Effector memory CD8-positive, alpha-beta T cell (primary cell): ENCODE measurements at regions not wholly inside any gene's neighbourhood (a gene's known extent, or its start where the extent isn't known, plus 50 kb on each side); places are given as distances from the start of the nearest gene placed in this dataset.

Source experiments
- ATAC-seq: fragments of 150-1000 bp; cut with Tn5 transposase; replicated peaks from 2 replicates; pipeline ENCODE4 v1.10.0; 2021; ENCODE audit warnings: mild to moderate bottlenecking, moderate library complexity
- DNase-seq, 3 experiments: peaks; one replicate each; pipeline ENCODE4 v3.0.0; 2021
- H3K27ac Mint-ChIP-seq, 2 donors: one replicate each; pipeline ENCODE4 v1.8.0; 2022; ENCODE audit warnings: mild to moderate bottlenecking in 2 of 2, mixed read lengths in 2 of 2, moderate library complexity in 2 of 2
- H3K27me3 Mint-ChIP-seq, 2 donors: one replicate each; pipeline ENCODE4 v1.8.0; 2022; ENCODE audit warnings: mixed read lengths in 2 of 2
- H3K36me3 Mint-ChIP-seq: one replicate; pipeline ENCODE4 v1.8.0; 2022; ENCODE audit warnings: mild to moderate bottlenecking, moderate library complexity, mixed read lengths; ENCODE audit not compliant: insufficient read depth
- H3K4me1 Mint-ChIP-seq, 2 donors: one replicate each; pipeline ENCODE4 v1.8.0; 2022; ENCODE audit warnings: low read depth in 2 of 2, mixed read lengths in 2 of 2
- H3K4me3 Mint-ChIP-seq, 2 donors: one replicate each; pipeline ENCODE4 v1.8.0; 2022; ENCODE audit warnings: mild to moderate bottlenecking in 2 of 2, mixed read lengths in 2 of 2, moderate library complexity in 2 of 2
- H3K9me3 Mint-ChIP-seq, 2 donors: one replicate each; pipeline ENCODE4 v1.8.0; 2022; ENCODE audit warnings: mixed read lengths in 2 of 2

DNA sequence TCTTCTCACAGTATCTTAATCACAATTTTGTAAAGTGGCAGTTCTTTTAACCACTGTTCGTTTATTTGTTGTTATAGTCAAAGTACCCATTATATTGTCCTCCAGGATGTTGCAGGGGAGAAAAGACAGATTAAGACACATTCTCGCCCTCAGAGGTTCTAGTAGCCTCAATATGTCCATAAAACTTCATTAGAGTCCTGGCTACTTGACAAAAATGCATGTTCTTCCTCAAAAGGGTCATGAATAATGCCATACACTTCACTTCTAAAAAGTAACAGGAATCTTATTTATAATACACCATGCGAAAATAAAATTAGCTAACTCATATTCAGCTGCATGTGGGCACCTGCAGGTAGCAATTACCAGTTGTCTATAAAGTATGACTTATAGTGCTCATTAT lies 109.3 kb upstream of the ANK3 start:
- H3K9me3 Mint-ChIP-seq: no peaks in the 10 kb centered on the region
- no peaks in the 10 kb centered on the region for H3K4me1 Mint-ChIP-seq

DNA sequence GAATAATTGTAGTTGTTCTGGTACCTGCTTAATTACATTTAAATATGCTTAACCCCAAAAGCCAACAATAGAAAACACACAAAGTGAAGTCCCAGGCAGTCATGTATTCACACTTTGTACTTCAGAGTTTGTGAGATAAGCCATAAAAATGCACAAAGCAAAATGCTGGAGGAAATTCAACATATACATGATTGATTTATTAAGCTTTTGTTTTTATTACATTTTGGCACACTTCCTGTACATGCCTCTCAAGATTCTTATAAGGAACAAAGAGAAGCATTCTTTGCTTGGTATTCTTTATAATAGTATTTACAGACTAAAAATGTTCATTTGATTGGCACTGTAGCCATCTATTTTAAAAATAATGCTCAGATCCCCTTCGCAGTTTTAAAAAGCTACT lies 107.7 kb upstream of the ANK3 start:
- peaks cover 5% of the 10 kb centered on the region for H3K36me3 Mint-ChIP-seq
- H3K4me3 Mint-ChIP-seq: no peak overlapping the region
- DNase-seq (no peak), ATAC-seq (no peak)
- no peaks in the 10 kb centered on the region for H3K27me3 Mint-ChIP-seq
- no peaks in the 10 kb centered on the region for H3K9me3 Mint-ChIP-seq
- no peaks in the 10 kb centered on the region for H3K4me1 Mint-ChIP-seq
- no peak overlapping the region for H3K27ac Mint-ChIP-seq

More for the DNA sequence above, 109.3 kb upstream of the ANK3 start:
- no peak for ATAC-seq
- peaks cover 5% of the 10 kb centered on the region for H3K36me3 Mint-ChIP-seq
- H3K27me3 Mint-ChIP-seq: no peaks in the 10 kb centered on the region
- no peak for DNase-seq
- no peak overlapping the region for H3K27ac Mint-ChIP-seq
- H3K4me3 Mint-ChIP-seq: no peak overlapping the region

- H3K4me3 Mint-ChIP-seq: no peak overlapping the region
- no peaks in the 10 kb centered on the region for H3K9me3 Mint-ChIP-seq
- H3K4me1 Mint-ChIP-seq: no peaks in the 10 kb centered on the region
- DNase-seq (no peak), ATAC-seq (no peak)
- H3K27ac Mint-ChIP-seq: no peak overlapping the region
- peaks cover 3% of the 10 kb centered on the region for H3K36me3 Mint-ChIP-seq
- no peaks in the 10 kb centered on the region for H3K27me3 Mint-ChIP-seq
Observed at GRCh38 chr10:60496181-60496580, 106.5 kb upstream of the ANK3 start.

DNA sequence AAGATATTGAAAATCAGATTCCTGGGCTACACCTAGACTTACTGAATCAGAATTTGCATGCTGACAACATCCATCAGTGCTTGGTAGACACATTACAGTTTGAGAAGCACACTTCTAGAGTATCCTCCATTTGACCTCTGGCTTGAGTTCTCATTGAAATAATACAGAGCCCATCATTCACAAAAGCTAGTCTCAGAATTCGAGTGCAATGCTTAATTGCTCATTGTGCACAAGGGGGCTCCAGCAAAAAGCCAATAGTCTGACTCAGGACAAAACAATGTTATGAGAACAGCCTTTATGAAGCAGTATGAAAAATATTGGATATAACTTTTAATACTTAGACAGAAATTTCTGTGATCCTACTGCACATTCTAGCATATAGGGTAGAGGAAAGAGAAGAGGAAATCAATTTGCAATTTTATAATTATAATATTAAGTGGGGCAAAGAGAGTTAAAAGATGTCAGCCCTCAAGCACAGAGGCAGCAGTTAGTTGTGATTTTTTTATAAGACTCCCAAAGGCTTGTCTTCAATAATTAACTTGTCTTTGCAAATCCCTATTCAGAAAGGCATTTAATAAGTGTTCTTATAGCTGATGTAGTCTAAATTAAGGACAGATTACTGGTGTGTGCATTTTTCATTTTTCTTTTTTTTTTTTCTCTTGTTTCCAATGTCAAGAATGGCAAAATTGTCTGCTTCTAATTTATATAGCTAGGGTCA lies 105.8 kb upstream of the ANK3 start:
- DNase-seq (no peak), ATAC-seq (no peak)
- peaks cover 2% of the 10 kb centered on the region for H3K36me3 Mint-ChIP-seq
- H3K27me3 Mint-ChIP-seq: no peaks in the 10 kb centered on the region
- peaks cover under 1 to 4% of the 10 kb centered on the region in 2 donors for H3K4me1 Mint-ChIP-seq
- H3K27ac Mint-ChIP-seq: no peak overlapping the region
- no peaks in the 10 kb centered on the region for H3K9me3 Mint-ChIP-seq
- H3K4me3 Mint-ChIP-seq: no peak overlapping the region

DNA sequence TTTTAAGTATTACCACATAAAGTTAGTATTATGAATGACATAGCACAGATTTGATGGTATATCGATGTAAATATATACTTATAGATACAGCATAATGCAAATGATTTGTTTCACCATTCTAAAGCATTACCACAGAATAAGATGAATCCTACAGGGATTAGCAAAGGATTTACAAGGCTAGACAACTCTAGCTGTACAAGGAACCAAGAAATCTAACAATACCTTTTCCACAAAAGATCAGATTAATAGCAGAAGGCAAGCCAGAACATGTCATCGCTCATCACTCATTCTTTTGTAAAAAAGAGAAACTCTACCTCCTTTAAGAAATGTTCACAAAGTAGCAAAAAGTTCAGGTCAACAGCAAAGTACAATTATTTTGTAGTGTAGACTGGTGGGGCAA lies 105.1 kb upstream of the ANK3 start:
- no peaks in the 10 kb centered on the region for H3K27me3 Mint-ChIP-seq
- no peak overlapping the region for H3K27ac Mint-ChIP-seq
- peaks cover 2% of the 10 kb centered on the region for H3K36me3 Mint-ChIP-seq
- no peak overlapping the region for H3K4me3 Mint-ChIP-seq
- no peak for ATAC-seq
- H3K4me1 Mint-ChIP-seq: peaks cover 6 to 12% of the 10 kb centered on the region in 2 donors
- no peaks in the 10 kb centered on the region for H3K9me3 Mint-ChIP-seq
- no peak for DNase-seq

GRCh38 chr10:60491162-60491561 lies 101.5 kb upstream of the ANK3 start:
- DNase-seq (no peak), ATAC-seq (no peak)
- Mint-ChIP-seq H3K4me1 (peaks cover 6 to 13% of the 10 kb centered on the region in 2 donors), H3K27ac (no peak overlapping the region), H3K9me3 (no peaks in the 10 kb centered on the region), H3K27me3 (no peaks in the 10 kb centered on the region), H3K4me3 (no peak overlapping the region), H3K36me3 (peaks cover 5% of the 10 kb centered on the region)

DNA sequence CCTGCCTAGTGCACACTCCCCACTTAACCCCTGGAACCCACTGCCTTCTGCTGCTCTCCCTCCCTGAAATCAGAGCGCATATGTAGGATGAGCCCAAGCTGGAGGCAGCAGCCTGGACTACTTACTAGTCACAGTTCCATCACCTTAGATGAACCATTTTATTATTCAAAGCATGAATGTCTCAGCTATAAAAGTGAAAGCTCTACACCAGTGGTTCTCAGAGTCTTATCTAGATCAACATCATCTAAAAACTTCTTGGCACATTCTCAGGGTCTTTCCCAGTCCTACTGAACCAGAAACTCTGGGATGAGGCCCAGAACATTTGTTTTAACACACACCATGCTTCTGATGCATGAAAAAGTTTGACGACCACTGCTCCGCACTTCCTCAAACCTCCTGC lies 100.3 kb upstream of the ANK3 start:
- Mint-ChIP-seq H3K4me3 (no peak overlapping the region), H3K4me1 (peaks cover 6 to 13% of the 10 kb centered on the region in 2 donors), H3K9me3 (no peaks in the 10 kb centered on the region), H3K36me3 (peaks cover 5% of the 10 kb centered on the region), H3K27me3 (no peaks in the 10 kb centered on the region), H3K27ac (no peak overlapping the region)
- ATAC-seq (no peak), DNase-seq (no peak)

DNA sequence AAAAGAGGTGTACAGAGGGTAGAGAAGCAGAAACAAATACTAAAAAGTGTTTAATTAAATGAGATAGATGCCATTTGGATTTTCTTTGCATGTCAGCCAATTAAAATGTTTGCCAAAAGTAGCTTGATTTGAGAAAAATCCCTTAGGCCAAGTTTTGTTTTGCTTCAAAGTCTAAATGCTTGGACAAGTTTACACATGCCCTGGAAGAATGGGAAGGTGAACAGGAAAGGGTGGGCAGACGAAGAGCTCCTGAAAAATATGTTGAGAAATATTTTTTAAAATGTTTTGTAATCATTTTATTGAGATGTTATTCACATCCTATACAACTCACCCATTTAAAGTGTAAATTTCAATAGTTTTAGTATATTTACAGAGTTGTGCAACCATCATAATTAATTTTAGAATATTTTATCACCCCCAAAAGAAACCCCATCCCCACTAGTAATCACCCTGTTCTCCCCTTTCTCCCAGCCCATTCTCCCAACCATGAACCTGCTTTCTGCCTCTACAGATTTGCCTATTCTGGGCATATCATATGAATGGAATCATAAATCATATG lies 98.5 kb upstream of the ANK3 start:
- Mint-ChIP-seq H3K36me3 (peaks cover 5% of the 10 kb centered on the region), H3K9me3 (no peaks in the 10 kb centered on the region), H3K27ac (no peak overlapping the region), H3K27me3 (no peaks in the 10 kb centered on the region), H3K4me3 (no peak overlapping the region), H3K4me1 (peaks cover 6 to 23% of the 10 kb centered on the region in 2 donors)
- no peak for ATAC-seq
- DNase-seq: no peak

GRCh38 chr10:60487543-60487942 lies 97.9 kb upstream of the ANK3 start:
- Mint-ChIP-seq H3K27me3 (no peaks in the 10 kb centered on the region), H3K36me3 (peaks cover 5% of the 10 kb centered on the region)

DNA sequence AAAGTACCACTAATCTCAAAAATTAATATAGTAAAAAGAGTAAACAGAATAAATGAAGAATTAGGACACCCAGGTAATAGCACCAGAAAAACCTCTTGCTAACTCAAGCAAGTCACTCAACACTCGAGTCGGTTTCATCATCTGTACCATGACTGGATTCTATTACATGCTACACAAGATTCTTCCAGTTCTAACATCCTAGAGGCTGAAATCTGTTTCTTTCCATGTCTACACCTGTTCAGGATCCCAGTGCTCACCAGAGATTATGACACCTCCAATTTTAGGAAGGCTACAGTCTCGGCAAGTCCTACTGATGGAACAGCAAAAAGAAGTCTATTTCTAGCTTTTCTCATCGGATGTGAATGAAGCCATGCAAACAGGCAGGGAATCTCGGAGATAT lies 95.3 kb upstream of the ANK3 start:
- H3K4me1 Mint-ChIP-seq: peaks cover 2 to 21% of the 10 kb centered on the region in 2 donors
- H3K9me3 Mint-ChIP-seq: no peaks in the 10 kb centered on the region
- H3K27ac Mint-ChIP-seq: no peak overlapping the region
- no peak for ATAC-seq
- no peaks in the 10 kb centered on the region for H3K27me3 Mint-ChIP-seq
- DNase-seq: no peak
- H3K36me3 Mint-ChIP-seq: peaks cover 7% of the 10 kb centered on the region
- H3K4me3 Mint-ChIP-seq: no peak overlapping the region

More at GRCh38 chr10:60487543-60487942, 97.9 kb upstream of the ANK3 start:
- H3K4me3 Mint-ChIP-seq: no peak overlapping the region
- H3K4me1 Mint-ChIP-seq: peaks cover 6 to 23% of the 10 kb centered on the region in 2 donors
- H3K9me3 Mint-ChIP-seq: no peaks in the 10 kb centered on the region
- H3K27ac Mint-ChIP-seq: no peak overlapping the region
- DNase-seq (no peak), ATAC-seq (no peak)

DNA sequence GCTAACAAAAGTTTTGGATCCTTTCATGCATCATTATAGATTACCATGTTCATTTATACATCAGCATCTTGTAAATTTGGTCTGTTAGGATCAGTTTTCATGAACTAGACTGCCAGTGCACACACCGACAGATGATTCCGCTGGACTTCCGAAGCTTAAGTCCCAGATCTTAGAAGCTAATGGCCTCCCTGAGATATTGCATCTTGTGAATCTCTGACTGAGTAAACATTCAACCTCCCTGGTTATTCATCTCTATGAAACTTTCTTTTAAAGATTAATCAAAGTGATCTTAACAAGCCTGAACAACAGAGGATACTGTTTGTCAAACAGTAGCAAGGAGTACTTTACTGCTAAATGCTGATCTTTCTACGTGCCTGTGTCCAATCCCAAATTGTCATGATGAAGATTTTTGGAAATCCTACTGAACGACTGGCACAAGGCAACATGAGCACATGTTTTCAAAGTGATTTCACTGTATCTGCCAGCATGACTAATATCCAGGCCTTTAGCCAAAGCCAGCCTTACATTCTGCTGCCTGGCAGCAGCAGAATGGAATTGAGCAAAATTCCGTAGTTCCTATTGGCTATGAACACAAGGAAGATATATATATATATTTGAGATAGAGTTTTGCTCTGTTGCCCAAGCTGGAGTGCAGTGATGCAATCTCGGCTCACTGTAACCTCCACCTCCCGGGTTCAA lies 91.3 kb upstream of the ANK3 start:
- no peaks in the 10 kb centered on the region for H3K9me3 Mint-ChIP-seq
- ATAC-seq (no peak), DNase-seq (no peak)
- peaks cover 3% of the 10 kb centered on the region for H3K36me3 Mint-ChIP-seq
- no peak overlapping the region for H3K4me3 Mint-ChIP-seq
- H3K27me3 Mint-ChIP-seq: no peaks in the 10 kb centered on the region
- H3K4me1 Mint-ChIP-seq: peaks cover 3 to 20% of the 10 kb centered on the region in 2 donors
- no peak overlapping the region for H3K27ac Mint-ChIP-seq

GRCh38 chr10:60479305-60480020 lies 89.8 kb upstream of the ANK3 start:
- H3K4me1 Mint-ChIP-seq: peaks cover 3 to 20% of the 10 kb centered on the region in 2 donors
- DNase-seq: no peak
- no peak for ATAC-seq
- H3K27ac Mint-ChIP-seq: no peak overlapping the region
- no peaks in the 10 kb centered on the region for H3K27me3 Mint-ChIP-seq
- peaks cover 3% of the 10 kb centered on the region for H3K36me3 Mint-ChIP-seq
- no peak overlapping the region for H3K4me3 Mint-ChIP-seq
- H3K9me3 Mint-ChIP-seq: no peaks in the 10 kb centered on the region

- ATAC-seq: no peak
- H3K27ac Mint-ChIP-seq: no peak overlapping the region
- no peaks in the 10 kb centered on the region for H3K9me3 Mint-ChIP-seq
- H3K4me1 Mint-ChIP-seq: peaks cover 3 to 6% of the 10 kb centered on the region in 2 donors
- no peaks in the 10 kb centered on the region for H3K36me3 Mint-ChIP-seq
- H3K4me3 Mint-ChIP-seq: no peak overlapping the region
- H3K27me3 Mint-ChIP-seq: no peaks in the 10 kb centered on the region
- DNase-seq: no peak
Observed at GRCh38 chr10:60476451-60476850, 86.8 kb upstream of the ANK3 start.
